Choroid plexus epithelial cell (primary cell): ENCODE measurements at regions not wholly inside any gene's neighbourhood (a gene's known extent, or its start where the extent isn't known, plus 50 kb on each side); places are given as distances from the start of the nearest gene placed in this dataset.
A peak's percentile ranks its signal among the peaks of the same experiment; 100 is the strongest.

Experiments
- DNase-seq: peaks from one replicate; pipeline ENCODE4 v3.0.0-alpha.2; 2010; ENCODE audit warnings: low read depth
- H3K4me3 ChIP-seq: 2 replicates; pipeline ENCODE4 v1.5.1; 2011; ENCODE audit warnings: low read depth, mild to moderate bottlenecking, control low read depth, low read length, moderate library complexity
- CTCF ChIP-seq: conservative IDR thresholded peaks from 2 replicates; pipeline ENCODE4 v1.5.1; 2011; ENCODE audit warnings: low read depth, mild to moderate bottlenecking, control low read depth, inconsistent platforms, low read length, moderate library complexity

GRCh38 chr21:35926003-35926740 is 134.2 kb downstream of the SETD4 start:
- no peak overlapping the region for H3K4me3 ChIP-seq
- TF ChIP-seq CTCF, result no peak
- no peak for DNase-seq

- DNase-seq, result no peak
- TF ChIP-seq CTCF, result no peak
- H3K4me3 ChIP-seq, result no peak overlapping the region
Measured at GRCh38 chr21:35925497-35925896, 134.8 kb downstream of the SETD4 start.

- peak; percentile 65 for DNase-seq
- H3K4me3 ChIP-seq, result no peak overlapping the region
- no peak for TF ChIP-seq CTCF
Measured at GRCh38 chr21:35924714-35925301, 135.5 kb downstream of the SETD4 start.

GRCh38 chr21:35923971-35924370 is 136.4 kb downstream of the SETD4 start:
- TF ChIP-seq CTCF, result no peak
- H3K4me3 ChIP-seq, result no peak overlapping the region
- DNase-seq, result no peak

GRCh38 chr21:35922618-35923017 is 137.7 kb downstream of the SETD4 start:
- H3K4me3 ChIP-seq, result no peak overlapping the region
- TF ChIP-seq CTCF, result no peak
- no peak for DNase-seq

GRCh38 chr21:35921471-35921870 is 138.9 kb downstream of the SETD4 start:
- DNase-seq, result no peak
- no peak overlapping the region for H3K4me3 ChIP-seq
- no peak for TF ChIP-seq CTCF

GRCh38 chr21:35920436-35920835 is 139.9 kb downstream of the SETD4 start:
- no peak for TF ChIP-seq CTCF
- DNase-seq, result no peak
- H3K4me3 ChIP-seq, result no peak overlapping the region
